Heart right ventricle (tissue), 16 donors: ENCODE measurements at regions not wholly inside any gene's neighbourhood (a gene's known extent, or its start where the extent isn't known, plus 50 kb on each side); places are given as distances from the start of the nearest gene placed in this dataset.
"Not testable (repeated sequence)": the region's sequence is repeated elsewhere in the genome, so short reads cannot be mapped to it uniquely, and the experiment has no call there.

Experiments used
- ATAC-seq, 8 donors: fragments of 200-7000 bp; cut with Tn5 transposase; one replicate each; pipeline ENCODE4 v1.9.1; 2020; ENCODE audit warnings: mild to moderate bottlenecking in 8 of 8, moderate library complexity in 8 of 8, moderate number of reproducible peaks in 1 of 8
- DNase-seq, 2 donors: peaks; one replicate each; pipeline ENCODE4 v3.0.0-alpha.2; 2020
- H3K27ac ChIP-seq, 10 donors: fragments of 200-600 bp; sonication (generic) in 2 of 10; one replicate each; pipeline versions ENCODE4 v1.5.0 to v1.8.0; 2020 to 2022; ENCODE audit warnings: mild to moderate bottlenecking in 3 of 10
- H3K27me3 ChIP-seq, 7 donors: fragments of 200-600 bp; one replicate each; pipeline ENCODE4 v1.8.0; 2021 to 2022; ENCODE audit warnings: mild to moderate bottlenecking in 2 of 7
- H3K36me3 ChIP-seq, 9 donors: fragments of 200-600 bp; sonication (generic) in 1 of 9; one replicate each; pipeline versions ENCODE4 v1.5.0 to v1.8.0; 2020 to 2022; ENCODE audit warnings: mild to moderate bottlenecking in 2 of 9
- H3K4me1 ChIP-seq, 9 donors: fragments of 200-600 bp; sonication (generic) in 1 of 9; one replicate each; pipeline versions ENCODE4 v1.5.0 to v1.8.0; 2020 to 2022; ENCODE audit warnings: mild to moderate bottlenecking in 4 of 9
- H3K4me3 ChIP-seq, 10 donors: fragments of 200-600 bp; sonication (generic) in 2 of 10; one replicate each; pipeline versions ENCODE4 v1.5.0 to v1.8.0; 2020 to 2022; ENCODE audit warnings: mild to moderate bottlenecking in 7 of 10, moderate library complexity in 2 of 10
- H3K9me3 ChIP-seq, 11 donors: fragments of 200-600 bp in 10 of 11; sonication (generic) in 2 of 11; one replicate each; pipeline versions ENCODE4 v1.5.0 to v1.8.0; 2013 to 2022; ENCODE audit warnings: mild to moderate bottlenecking in 2 of 11, control low read depth in 1 of 11, moderate library complexity in 1 of 11
- WGBS, 2 donors: extraction: QIAGEN DNeasy Blood & Tissue Kit; methylation state at CpG; one replicate each; pipeline ENCODE4 v1.1.7; 2013; ENCODE audit warnings: inconsistent platforms in 1 of 2; 5-methylcytosine and 5-hydroxymethylcytosine counted together
- intact Hi-C, 10 donors: fragments of 100-400 bp; cut with DNase I; formaldehyde crosslinking; loops; one replicate each; pipeline versions ENCODE4 v1.11.1 to v1.14.2; 2022
- TF ChIP-seq, protein P1 (sequence below), 9 donors: fragments of 200-600 bp; sonication (generic) in 2 of 9; IDR thresholded peaks; one replicate each; pipeline versions ENCODE4 v1.5.0 to v1.8.0; 2021 to 2022; ENCODE audit warnings: antibody characterized with exemption in 9 of 9, mild to moderate bottlenecking in 5 of 9, moderate library complexity in 1 of 9
- donor health status: Arrhythmogenic right ventricular cardiomyopathy.
- donor health status: ischemic (EF 13 %, LVEDD 7.1; RV severe dilation, severe dysfunction).
- donor health status: healthy with polysubstance abuse.
- donor health status: DM: no; HTN: yes; CAD: no.
- donor health status: DM: no; HTN: no; CAD: no.
- donor health status: ischemic (EF 25% LVEDD 6.9; RV normal size, moderate dysfunction).
- donor health status: ischemic (EF 25% LVEDD 5.7; RV mildly dilated, moderate dysfunction).
- donor health status: healthy.
- donor health status: DM: yes; HTN: yes; CAD: no.
- donor health status: Ischemic cardiomyopathy.
- donor health status: ischemic (EF 35%, LVEDD 5.7; RV mildly dilated, moderate dysfunction).
- donor health status: nonischemic (EF 11% LVEDD 7.7; RV severe dilation, severe dysfunction).
- donor health status: DM: yes; HTN: yes; CAD: no.
- donor health status: PGD.
- donor health status: ischemic (EF 29% LVEDD 5.4; RV normal size, mild dysfunction).
- donor health status: nonischemic (EF 23%, LVEDD 6.1; RV moderate dilation, normal function).

DNA sequence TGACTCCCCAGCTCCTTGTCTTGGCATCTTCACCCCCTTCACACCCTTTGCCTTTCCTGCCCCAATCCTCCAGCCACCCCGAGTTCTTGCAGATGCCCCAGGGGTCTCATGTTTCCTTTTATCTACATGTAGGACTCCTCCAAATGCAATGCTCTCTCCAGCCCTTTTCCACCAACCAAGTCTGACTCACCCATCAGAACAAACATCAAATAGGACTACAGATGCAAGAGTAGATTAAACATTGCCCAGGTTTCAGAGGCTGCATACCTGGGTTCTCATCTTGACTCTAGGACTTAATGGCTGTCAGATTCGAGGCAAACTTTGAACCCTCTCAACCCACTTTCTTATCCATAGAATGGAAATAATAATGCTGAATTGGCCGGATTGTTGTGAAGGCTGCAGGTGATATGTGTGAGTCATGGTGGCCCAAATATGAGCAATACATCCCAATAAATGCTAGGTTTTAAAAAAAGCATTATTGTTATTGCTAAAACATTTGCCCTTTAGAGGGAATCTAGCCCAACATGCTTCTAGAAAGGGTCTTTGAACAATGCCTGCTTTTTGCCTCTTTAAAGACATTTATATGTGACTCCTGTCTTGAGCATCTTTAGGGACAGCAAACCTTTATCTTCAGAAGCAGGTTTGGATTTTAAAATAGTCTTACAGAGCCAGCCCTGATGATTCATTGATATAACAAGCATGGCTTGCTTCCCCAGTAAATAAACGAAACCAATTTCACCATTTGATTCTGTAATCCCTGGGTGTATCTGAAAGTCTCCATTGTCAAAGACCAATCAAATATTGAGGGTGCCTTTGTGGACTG, 310.1 kb downstream of the FOXL1 start:
- no peaks in the 10 kb centered on the region for H3K9me3 ChIP-seq
- H3K4me1 ChIP-seq, result peaks cover 0 to 11% (median 0%) of the 10 kb centered on the region in 9 donors
- ATAC-seq (no peak), DNase-seq (no peak)
- no peak overlapping the region for H3K4me3 ChIP-seq
- intact Hi-C loops, result loop anchor here in 2 of 10 donors (10.0 kb wide), 2 partner anchors 64 to 156 kb away; no protein-coding TSS in a partner anchor
- 83 to 87% methylated on average over 4 of the region's 4 CpGs for WGBS, 2 donors
- H3K27me3 ChIP-seq, result peaks cover 0 to 3% (median 0%) of the 10 kb centered on the region in 7 donors
- no peak overlapping the region for H3K27ac ChIP-seq
- TF ChIP-seq, protein P1, sequence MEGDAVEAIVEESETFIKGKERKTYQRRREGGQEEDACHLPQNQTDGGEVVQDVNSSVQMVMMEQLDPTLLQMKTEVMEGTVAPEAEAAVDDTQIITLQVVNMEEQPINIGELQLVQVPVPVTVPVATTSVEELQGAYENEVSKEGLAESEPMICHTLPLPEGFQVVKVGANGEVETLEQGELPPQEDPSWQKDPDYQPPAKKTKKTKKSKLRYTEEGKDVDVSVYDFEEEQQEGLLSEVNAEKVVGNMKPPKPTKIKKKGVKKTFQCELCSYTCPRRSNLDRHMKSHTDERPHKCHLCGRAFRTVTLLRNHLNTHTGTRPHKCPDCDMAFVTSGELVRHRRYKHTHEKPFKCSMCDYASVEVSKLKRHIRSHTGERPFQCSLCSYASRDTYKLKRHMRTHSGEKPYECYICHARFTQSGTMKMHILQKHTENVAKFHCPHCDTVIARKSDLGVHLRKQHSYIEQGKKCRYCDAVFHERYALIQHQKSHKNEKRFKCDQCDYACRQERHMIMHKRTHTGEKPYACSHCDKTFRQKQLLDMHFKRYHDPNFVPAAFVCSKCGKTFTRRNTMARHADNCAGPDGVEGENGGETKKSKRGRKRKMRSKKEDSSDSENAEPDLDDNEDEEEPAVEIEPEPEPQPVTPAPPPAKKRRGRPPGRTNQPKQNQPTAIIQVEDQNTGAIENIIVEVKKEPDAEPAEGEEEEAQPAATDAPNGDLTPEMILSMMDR (IDR thresholded peaks at IDR 0.05), result no peak
- no peaks in the 10 kb centered on the region for H3K36me3 ChIP-seq

DNA sequence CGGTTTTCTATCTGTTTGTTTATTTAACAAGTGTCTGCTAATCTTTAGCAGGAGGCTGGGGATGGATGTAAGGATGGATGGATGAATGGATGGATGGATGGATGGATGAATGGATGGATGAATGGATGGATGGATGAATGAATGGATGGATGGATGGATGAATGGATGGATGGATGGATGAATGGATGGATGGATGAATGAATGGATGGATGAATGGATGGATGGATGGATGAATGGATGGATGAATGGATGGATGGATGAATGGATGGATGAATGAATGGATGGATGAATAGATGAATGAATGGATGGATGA, 310.7 kb downstream of the FOXL1 start:
- WGBS, 2 donors, result 55 to 69% methylated on average over 1 of the region's 1 CpG
- not testable (repeated sequence) for H3K36me3 ChIP-seq, H3K27me3 ChIP-seq, ATAC-seq, DNase-seq, H3K9me3 ChIP-seq, H3K4me3 ChIP-seq, H3K27ac ChIP-seq
- H3K4me1 ChIP-seq, result peaks cover 0 to 11% (median 0%) of the 10 kb centered on the region in 9 donors
- intact Hi-C loops, result loop anchor here in 2 of 10 donors (10.0 kb wide), 2 partner anchors 64 to 156 kb away; no protein-coding TSS in a partner anchor

DNA sequence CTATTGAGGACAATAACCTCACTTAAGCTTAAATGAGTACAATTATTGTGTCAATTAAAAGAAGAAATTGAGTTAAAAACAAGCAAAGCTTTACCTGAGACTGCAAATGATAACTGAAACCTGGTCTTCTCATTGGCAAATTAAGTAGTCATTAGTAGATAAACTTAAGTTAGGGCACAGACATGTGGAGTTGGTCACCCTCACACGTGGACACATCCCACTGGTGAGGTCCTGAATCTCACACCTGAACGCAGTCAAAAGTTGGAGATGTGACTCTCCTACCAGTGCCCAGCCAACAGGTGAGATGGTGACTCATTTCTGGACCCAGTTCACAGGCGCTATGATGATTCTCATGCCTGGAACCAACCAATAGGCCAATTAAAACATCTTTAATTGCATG, 311.6 kb downstream of the FOXL1 start:
- peaks cover 0 to 11% (median 0%) of the 10 kb centered on the region in 9 donors for H3K4me1 ChIP-seq
- ATAC-seq (no peak), DNase-seq (no peak)
- TF ChIP-seq, protein P1 (IDR thresholded peaks at IDR 0.05), result no peak
- 93 to 98% methylated on average over 3 of the region's 3 CpGs for WGBS, 2 donors
- peaks cover 0 to 13% (median 0%) of the 10 kb centered on the region in 7 donors for H3K27me3 ChIP-seq
- H3K36me3 ChIP-seq, result no peaks in the 10 kb centered on the region
- intact Hi-C loops, result loop anchor here in 2 of 10 donors (10.0 kb wide), 2 partner anchors 65 to 155 kb away; no protein-coding TSS in a partner anchor
- no peak overlapping the region for H3K27ac ChIP-seq
- no peaks in the 10 kb centered on the region for H3K9me3 ChIP-seq
- no peak overlapping the region for H3K4me3 ChIP-seq

DNA sequence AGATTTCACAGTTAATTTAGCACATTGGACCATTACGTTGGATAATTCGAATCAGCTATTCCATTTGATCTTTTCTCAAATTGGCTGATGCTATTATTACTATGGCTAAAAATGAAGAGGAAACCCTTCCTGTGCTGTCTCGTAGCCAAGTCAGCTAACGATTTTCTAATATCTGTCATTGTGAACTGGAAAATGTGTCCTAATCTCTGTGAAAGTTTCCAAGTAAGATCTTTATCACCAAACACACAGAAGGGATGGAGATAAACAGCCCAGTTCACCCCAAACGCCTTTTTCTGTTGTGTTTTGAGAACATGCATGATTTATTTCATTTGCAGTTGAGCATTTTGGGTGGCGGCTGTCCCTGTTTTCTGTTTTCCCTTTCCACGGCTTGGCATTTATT, 312.8 kb downstream of the FOXL1 start:
- Histone ChIP-seq H3K9me3 (no peaks in the 10 kb centered on the region), H3K27ac (no peak overlapping the region), H3K27me3 (peaks cover 0 to 14% (median 0%) of the 10 kb centered on the region in 7 donors), H3K4me1 (peaks cover 0 to 11% (median 0%) of the 10 kb centered on the region in 9 donors), H3K36me3 (no peaks in the 10 kb centered on the region), H3K4me3 (no peak overlapping the region)
- no peak for DNase-seq
- 61 to 64% methylated on average over 7 of the region's 7 CpGs for whole genome bisulfite sequencing, 2 donors
- TF ChIP-seq, protein P1 (IDR thresholded peaks at IDR 0.05), result no peak
- ATAC-seq, result no peak
- intact Hi-C loops, result no loop called here

DNA sequence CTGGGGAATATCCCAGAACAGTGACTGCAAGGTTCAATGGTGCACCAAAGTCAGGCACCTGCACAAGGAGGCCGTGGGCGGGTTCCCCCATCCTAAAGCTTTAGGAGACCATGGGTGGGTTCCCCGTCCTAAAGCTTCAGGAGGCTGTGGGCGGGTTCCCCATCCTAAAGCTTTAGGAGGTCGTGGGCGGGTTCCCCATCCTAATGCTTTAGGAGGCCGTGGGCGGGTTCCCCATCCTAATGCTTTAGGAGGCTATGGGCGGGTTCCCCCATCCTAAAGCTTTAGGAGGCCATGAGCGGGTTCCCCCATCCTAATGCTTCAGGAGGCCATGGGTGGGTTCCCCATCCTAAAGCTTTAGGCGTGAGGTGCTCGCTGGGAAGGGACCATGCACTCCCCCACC, 313.3 kb downstream of the FOXL1 start:
- ATAC-seq (no peak), DNase-seq (no peak)
- 92 to 94% methylated on average over 12 of the region's 12 CpGs for WGBS, 2 donors
- Histone ChIP-seq H3K27ac (no peak overlapping the region), H3K27me3 (peaks cover 0 to 14% (median 0%) of the 10 kb centered on the region in 7 donors), H3K4me1 (peaks cover 0 to 11% (median 0%) of the 10 kb centered on the region in 9 donors), H3K9me3 (no peaks in the 10 kb centered on the region), H3K4me3 (no peak overlapping the region), H3K36me3 (no peaks in the 10 kb centered on the region)
- TF ChIP-seq, protein P1 (IDR thresholded peaks at IDR 0.05), result no peak
- intact Hi-C loops, result no loop called here
